Right lobe of liver (tissue), 6 donors: ENCODE measurements at regions not wholly inside any gene's neighbourhood (a gene's known extent, or its start where the extent isn't known, plus 50 kb on each side); places are given as distances from the start of the nearest gene placed in this dataset.

Source experiments
- ATAC-seq, 4 donors: fragments of 200-7000 bp; cut with Tn5 transposase; one replicate each; pipeline ENCODE4 v1.9.1; 2020; ENCODE audit warnings: mild to moderate bottlenecking in 4 of 4, moderate library complexity in 4 of 4
- DNase-seq, 3 donors: peaks; one replicate each; pipeline ENCODE4 v3.0.0-alpha.2; 2020
- H3K27ac ChIP-seq, 3 donors: fragments of 200-600 bp; one replicate each; pipeline ENCODE4 v1.8.0; 2022
- H3K27me3 ChIP-seq, 2 donors: fragments of 200-600 bp; one replicate each; pipeline ENCODE4 v1.8.0; 2022
- H3K36me3 ChIP-seq, 4 donors: fragments of 200-600 bp; sonication (generic) in 1 of 4; one replicate each; pipeline versions ENCODE4 v1.5.1 to v1.8.0; 2017 to 2022; ENCODE audit warnings: control low read depth in 1 of 4
- H3K4me1 ChIP-seq, 4 donors: fragments of 200-600 bp; sonication (generic) in 1 of 4; one replicate each; pipeline versions ENCODE4 v1.5.1 to v1.8.0; 2017 to 2022; ENCODE audit warnings: control low read depth in 1 of 4
- H3K4me3 ChIP-seq, 3 donors: fragments of 200-600 bp; one replicate each; pipeline ENCODE4 v1.8.0; 2022
- H3K9me3 ChIP-seq, 4 donors: fragments of 200-600 bp; sonication (generic) in 1 of 4; one replicate each; pipeline versions ENCODE4 v1.5.1 to v1.8.0; 2017 to 2022; ENCODE audit warnings: control low read depth in 1 of 4
- CTCF ChIP-seq, 4 donors: fragments of 200-600 bp in 3 of 4; fragments of 450-650 bp in 1 of 4; IDR thresholded peaks; one replicate each; pipeline versions ENCODE4 v1.5.1 to v1.8.0; 2016 to 2022; ENCODE audit warnings: antibody characterized with exemption in 4 of 4, mild to moderate bottlenecking in 2 of 4
- POLR2A ChIP-seq: fragments of 450-650 bp; IDR thresholded peaks from one replicate; pipeline ENCODE4 v1.6.1; 2017; ENCODE audit warnings: antibody characterized with exemption, mild to moderate bottlenecking
- WGBS: methylation state at CpG from one replicate; pipeline ENCODE4 v1.1.6; 2018; ENCODE audit warnings: low coverage, low lambda C conversion rate; ENCODE audit not compliant: insufficient coverage; ENCODE audit errors: missing lambda C conversion rate; 5-methylcytosine and 5-hydroxymethylcytosine counted together
- intact Hi-C, 2 donors: fragments of 100-400 bp; cut with DNase I; formaldehyde crosslinking; loops; one replicate each; pipeline versions ENCODE4 v1.11.2 to v1.14.1; 2022
- donor health status: DM: no; HTN: yes; CAD: no.
- donor health status: DM: no; HTN: no; CAD: no.
- donor health status: DM: no; HTN: no; CAD: no.
- donor health status: DM: no; HTN: yes; CAD: no.
- donor health status: DM: no; HTN: yes; CAD: no.

GRCh38 chr2:59963157-59963556 is 590.3 kb downstream of the BCL11A start:
- peaks cover 0 to 17% (median 6%) of the 10 kb centered on the region in 4 donors for H3K4me1 ChIP-seq
- TF ChIP-seq POLR2A: no peak
- TF ChIP-seq CTCF (IDR thresholded peaks at IDR 0.05): no peak

GRCh38 chr2:59961746-59962145 is 591.7 kb downstream of the BCL11A start:
- no peak for ATAC-seq
- intact Hi-C loops: no loop called here
- no peak overlapping the region for H3K27ac ChIP-seq
- no peak overlapping the region for H3K4me3 ChIP-seq
- no peak for DNase-seq
- 92% methylated on average over 2 of the region's 2 CpGs for WGBS
- H3K27me3 ChIP-seq: no peaks in the 10 kb centered on the region
- H3K36me3 ChIP-seq: no peaks in the 10 kb centered on the region
- TF ChIP-seq POLR2A: no peak
- no peak for TF ChIP-seq CTCF (IDR thresholded peaks at IDR 0.05)
- peaks cover 0 to 13% (median 6%) of the 10 kb centered on the region in 4 donors for H3K4me1 ChIP-seq
- no peaks in the 10 kb centered on the region for H3K9me3 ChIP-seq

More at GRCh38 chr2:59963157-59963556, 590.3 kb downstream of the BCL11A start:
- ATAC-seq (peak; percentile 85 to 90 (median 86)), DNase-seq (peak in 1 of 3 donors; percentile 45)
- no peak overlapping the region for H3K4me3 ChIP-seq
- no peaks in the 10 kb centered on the region for H3K9me3 ChIP-seq
- H3K36me3 ChIP-seq: no peaks in the 10 kb centered on the region
- intact Hi-C loops: no loop called here
- no peak overlapping the region for H3K27ac ChIP-seq
- H3K27me3 ChIP-seq: no peaks in the 10 kb centered on the region

- no peak overlapping the region for H3K4me3 ChIP-seq
- peaks cover 0 to 13% (median 6%) of the 10 kb centered on the region in 4 donors for H3K4me1 ChIP-seq
- ATAC-seq: no peak
- H3K9me3 ChIP-seq: no peaks in the 10 kb centered on the region
- H3K27ac ChIP-seq: no peak overlapping the region
- no peaks in the 10 kb centered on the region for H3K27me3 ChIP-seq
- no peak for DNase-seq
- H3K36me3 ChIP-seq: no peaks in the 10 kb centered on the region
- intact Hi-C loops: no loop called here
- TF ChIP-seq POLR2A (no peak), CTCF (IDR thresholded peaks at IDR 0.05) (no peak)
- 73% methylated on average over 3 of the region's 3 CpGs for WGBS
These were observed 593.5 kb downstream of the BCL11A start for GRCh38 chr2:59959944-59960343.

GRCh38 chr2:59957504-59957903 is 596.0 kb downstream of the BCL11A start:
- DNase-seq (no peak), ATAC-seq (no peak)
- WGBS: 80% methylated on average over 1 of the region's 1 CpG
- TF ChIP-seq CTCF (IDR thresholded peaks at IDR 0.05) (no peak), POLR2A (no peak)
- Histone ChIP-seq H3K9me3 (no peaks in the 10 kb centered on the region), H3K4me3 (no peak overlapping the region), H3K27ac (no peak overlapping the region), H3K27me3 (no peaks in the 10 kb centered on the region), H3K4me1 (no peaks in the 10 kb centered on the region), H3K36me3 (no peaks in the 10 kb centered on the region)
- intact Hi-C loops: no loop called here

- Histone ChIP-seq H3K27me3 (no peaks in the 10 kb centered on the region), H3K36me3 (no peaks in the 10 kb centered on the region), H3K27ac (no peak overlapping the region), H3K4me1 (no peaks in the 10 kb centered on the region), H3K9me3 (no peaks in the 10 kb centered on the region), H3K4me3 (no peak overlapping the region)
- intact Hi-C loops: no loop called here
- 66% methylated on average over 4 of the region's 4 CpGs for WGBS
- ATAC-seq (no peak), DNase-seq (no peak)
- TF ChIP-seq CTCF (IDR thresholded peaks at IDR 0.05) (no peak), POLR2A (no peak)
These were observed 596.5 kb downstream of the BCL11A start for GRCh38 chr2:59956981-59957380.
